IMR-90 (cell line): ENCODE measurements at regions not wholly inside any gene's neighbourhood (a gene's known extent, or its start where the extent isn't known, plus 50 kb on each side); places are given as distances from the start of the nearest gene placed in this dataset.

Source experiments
- ATAC-seq: fragments of 200-7000 bp; cut with Tn5 transposase; 2 replicates; pipeline ENCODE4 v1.9.1; 2020; ENCODE audit warnings: low read depth, mild to moderate bottlenecking, moderate library complexity
- BruUV-seq: library from RNA; stranded (reverse); fragments of 400-500 nt; replicated peaks from 2 replicates; lab custom pipeline; 2021; lab: Mats Ljungman, UMichigan
- CTCF ChIA-PET: fragments of 300-600 bp; formaldehyde crosslinking; extraction: SDS; loops from one replicate; lab custom pipeline; 2021; ENCODE audit warnings: antibody characterized with exemption; lab: Yijun Ruan, JAX
- POLR2A ChIA-PET: fragments of 300-600 bp; sonication (Branson Sonifier 250); formaldehyde crosslinking; loops from one replicate; lab custom pipeline; 2022; ENCODE audit warnings: antibody characterized with exemption; ENCODE audit not compliant: unreplicated experiment; lab: Charles Lee
- DNase-seq: peaks from one replicate; pipeline ENCODE4 v3.0.0; 2013
- H2AFZ ChIP-seq: replicated peaks from 2 replicates; pipeline ENCODE3; 2013; ENCODE audit warnings: low read length, mild to moderate bottlenecking; ENCODE audit not compliant: poor library complexity
- H2AK5ac ChIP-seq: 2 replicates; pipeline ENCODE4 v1.6.1; 2013; ENCODE audit warnings: low read depth, low read length, inconsistent platforms
- H2AK9ac ChIP-seq: replicated peaks from 2 replicates; pipeline ENCODE3; 2013; ENCODE audit warnings: mild to moderate bottlenecking, low read depth, low read length, moderate library complexity; ENCODE audit not compliant: poor library complexity
- H2BK120ac ChIP-seq: 2 replicates; pipeline ENCODE4 v1.6.1; 2013; ENCODE audit warnings: low read depth, low read length, inconsistent platforms
- H2BK15ac ChIP-seq: 3 replicates; pipeline ENCODE4 v1.6.1; 2013; ENCODE audit warnings: low read depth, low read length, inconsistent platforms
- H2BK20ac ChIP-seq: 2 replicates; pipeline ENCODE4 v1.6.1; 2013; ENCODE audit warnings: low read depth, mild to moderate bottlenecking, inconsistent platforms, low read length, moderate library complexity
- H2BK5ac ChIP-seq: 2 replicates; pipeline ENCODE4 v1.6.1; 2013; ENCODE audit warnings: mild to moderate bottlenecking, low read depth, low read length, inconsistent platforms; ENCODE audit not compliant: poor library complexity, severe bottlenecking
- H3K14ac ChIP-seq: replicated peaks from 2 replicates; pipeline ENCODE4 v1.6.1; 2013; ENCODE audit warnings: low read depth, low read length, inconsistent platforms
- H3K18ac ChIP-seq: 2 replicates; pipeline ENCODE4 v1.6.1; 2013; ENCODE audit warnings: low read depth, low read length, control low read depth
- H3K23ac ChIP-seq: 2 replicates; pipeline ENCODE4 v1.6.1; 2013; ENCODE audit warnings: low read depth, low read length, inconsistent platforms
- H3K27ac ChIP-seq: 2 replicates; pipeline ENCODE4 v1.5.1; 2013; ENCODE audit warnings: mild to moderate bottlenecking, control low read depth, low read length; ENCODE audit not compliant: insufficient read depth
- H3K27me3 ChIP-seq: 2 replicates; pipeline ENCODE4 v1.6.1; 2013; ENCODE audit warnings: low read length; ENCODE audit not compliant: control insufficient read depth, insufficient read depth
- H3K36me3 ChIP-seq: 2 replicates; pipeline ENCODE4 v1.6.1; 2013; ENCODE audit warnings: low read length, mixed read lengths; ENCODE audit not compliant: control insufficient read depth, insufficient read depth
- H3K4ac ChIP-seq: 2 replicates; pipeline ENCODE4 v1.6.1; 2013; ENCODE audit warnings: low read depth, low read length, inconsistent platforms
- H3K4me1 ChIP-seq: 2 replicates; pipeline ENCODE4 v1.6.1; 2013; ENCODE audit warnings: low read length, mixed read lengths; ENCODE audit not compliant: control insufficient read depth, insufficient read depth
- H3K4me2 ChIP-seq: 2 replicates; pipeline ENCODE4 v1.6.1; 2013; ENCODE audit warnings: low read depth, mild to moderate bottlenecking, control low read depth, low read length, moderate library complexity
- H3K4me3 ChIP-seq: 2 replicates; pipeline ENCODE4 v1.5.1; 2013; ENCODE audit warnings: low read depth, mild to moderate bottlenecking, control low read depth, low read length, moderate library complexity; ENCODE audit not compliant: insufficient read depth
- H3K56ac ChIP-seq: 2 replicates; pipeline ENCODE4 v1.6.1; 2013; ENCODE audit warnings: low read length, inconsistent platforms; ENCODE audit not compliant: insufficient read depth; ENCODE audit errors: extremely low read depth
- H3K79me1 ChIP-seq, 2 experiments: 2 replicates each; pipeline ENCODE4 v1.6.1; 2013; ENCODE audit warnings: low read length in 2 of 2, inconsistent platforms in 1 of 2, low read depth in 1 of 2
- H3K9ac ChIP-seq: 2 replicates; pipeline ENCODE4 v1.6.1; 2013; ENCODE audit warnings: low read depth, low read length, control low read depth
- H3K9me1 ChIP-seq: 2 replicates; pipeline ENCODE4 v1.6.1; 2013; ENCODE audit warnings: low read length, inconsistent platforms; ENCODE audit not compliant: insufficient read depth
- H3K9me3 ChIP-seq: 2 replicates; pipeline ENCODE4 v1.6.1; 2013; ENCODE audit warnings: low read length; ENCODE audit not compliant: control insufficient read depth, insufficient read depth
- H4K20me1 ChIP-seq: 2 replicates; pipeline ENCODE4 v1.6.1; 2013; ENCODE audit warnings: low read length, inconsistent platforms; ENCODE audit not compliant: insufficient read depth
- H4K5ac ChIP-seq: 2 replicates; pipeline ENCODE4 v1.6.1; 2013; ENCODE audit warnings: mild to moderate bottlenecking, low read depth, low read length, control low read depth
- H4K8ac ChIP-seq, 2 experiments: 2 replicates each; pipeline ENCODE4 v1.6.1; 2013; ENCODE audit warnings: low read depth in 2 of 2, low read length in 2 of 2, control low read depth in 1 of 2, inconsistent platforms in 1 of 2
- H4K91ac ChIP-seq: 2 replicates; pipeline ENCODE4 v1.6.1; 2013; ENCODE audit warnings: low read depth, low read length, inconsistent platforms; ENCODE audit not compliant: insufficient read depth
- BHLHE40 ChIP-seq: fragments of 150-350 bp; IDR thresholded peaks from 2 replicates; pipeline ENCODE4 v1.6.1; 2016; ENCODE audit warnings: mild to moderate bottlenecking, low read depth, low read length
- CEBPB ChIP-seq: IDR thresholded peaks from 2 replicates; pipeline ENCODE4 v1.6.1; 2012; ENCODE audit warnings: low read depth, low read length, improper control_type of control experiment
- CHD1 ChIP-seq: IDR thresholded peaks from 2 replicates; pipeline ENCODE4 v1.6.1; 2012; ENCODE audit warnings: low read depth, low read length, improper control_type of control experiment
- CTCF ChIP-seq: conservative IDR thresholded peaks from 2 replicates; pipeline ENCODE4 v1.5.1; 2012; ENCODE audit warnings: mild to moderate bottlenecking, low read depth, low read length, improper control_type of control experiment
- ELK1 ChIP-seq: fragments of 150-350 bp; IDR thresholded peaks from 2 replicates; pipeline ENCODE4 v1.6.1; 2016; ENCODE audit warnings: low read depth, mild to moderate bottlenecking, low read length, moderate library complexity, borderline replicate concordance
- FOS ChIP-seq: fragments of 150-350 bp; IDR thresholded peaks from 2 replicates; pipeline ENCODE4 v1.6.1; 2016; ENCODE audit warnings: low read depth, low read length
- MAFK ChIP-seq: IDR thresholded peaks from 2 replicates; pipeline ENCODE4 v1.6.1; 2012; ENCODE audit warnings: low read depth, low read length, improper control_type of control experiment
- MAZ ChIP-seq: IDR thresholded peaks from 2 replicates; pipeline ENCODE4 v1.6.1; 2012; ENCODE audit warnings: low read depth, mild to moderate bottlenecking, low read length, improper control_type of control experiment, moderate library complexity, borderline replicate concordance
- MXI1 ChIP-seq: IDR thresholded peaks from 2 replicates; pipeline ENCODE4 v1.6.1; 2012; ENCODE audit warnings: low read depth, mild to moderate bottlenecking, low read length, moderate library complexity, borderline replicate concordance
- NFE2L2 ChIP-seq: fragments of 150-350 bp; IDR thresholded peaks from 2 replicates; pipeline ENCODE4 v1.6.1; 2016; ENCODE audit warnings: low read depth, mild to moderate bottlenecking, low read length
- POLR2A ChIP-seq: IDR thresholded peaks from 2 replicates; pipeline ENCODE4 v1.6.1; 2012; ENCODE audit warnings: mild to moderate bottlenecking, low read depth, low read length
- RAD21 ChIP-seq: IDR thresholded peaks from 2 replicates; pipeline ENCODE4 v1.6.1; 2012; ENCODE audit warnings: low read length, improper control_type of control experiment
- RCOR1 ChIP-seq: IDR thresholded peaks from 2 replicates; pipeline ENCODE4 v1.6.1; 2012; ENCODE audit warnings: mild to moderate bottlenecking, low read length, improper control_type of control experiment; ENCODE audit not compliant: insufficient replicate concordance
- RFX5 ChIP-seq: IDR thresholded peaks from 2 replicates; pipeline ENCODE4 v1.8.0; 2012; ENCODE audit warnings: low read depth, mild to moderate bottlenecking, low read length, moderate library complexity
- SMC3 ChIP-seq: fragments of 150-350 bp; IDR thresholded peaks from 2 replicates; pipeline ENCODE4 v1.6.1; 2016; ENCODE audit warnings: low read depth, mild to moderate bottlenecking, antibody characterized with exemption, low read length, moderate library complexity
- USF2 ChIP-seq: fragments of 150-350 bp; IDR thresholded peaks from 2 replicates; pipeline ENCODE4 v1.6.1; 2017; ENCODE audit warnings: mild to moderate bottlenecking, antibody characterized with exemption, low read length, low read depth
- WGBS, 2 experiments: methylation state at CpG; one replicate each; pipeline versions ENCODE4 v1.1.5 to v1.1.7; 2013; ENCODE audit warnings: missing lambda C conversion rate in 2 of 2; ENCODE audit not compliant: insufficient read length in 1 of 2; ENCODE audit errors: extremely low coverage in 2 of 2; 5-methylcytosine and 5-hydroxymethylcytosine counted together
- dilution Hi-C: fragments of 300-500 bp; cut with HindIII; formaldehyde crosslinking; loops from one replicate; pipeline ENCODE4 v1.14.3; 2018; ENCODE audit warnings: low sequenced_read_pairs; ENCODE audit not compliant: unreplicated experiment
- in situ Hi-C: fragments of 300-500 bp; cut with MboI; formaldehyde crosslinking; loops from 3 replicates; pipeline ENCODE4 v1.14.3; 2019; ENCODE audit warnings: low sequenced_read_pairs, inconsistent platforms, mixed read lengths
- intact Hi-C: fragments of 100-400 bp; cut with micrococcal nuclease; formaldehyde crosslinking; loops from 2 replicates; pipeline ENCODE4 v1.10.0; 2022

GRCh38 chr1:55634516-55634915 is 419.4 kb upstream of the USP24 start:
- intact Hi-C loops = loop anchor here (10.0 kb wide), 1 partner anchor 120 kb away; no protein-coding TSS in a partner anchor
- BruUV-seq = no TSS peak
- DNase-seq (no peak), ATAC-seq (no peak)
- Histone ChIP-seq H2BK5ac (no peak overlapping the region), H3K23ac (no peak overlapping the region), H2BK20ac (peak overlapping the region; percentile 24; the same call in 1 of the 2 replicates), H3K14ac (no peak overlapping the region), H3K79me1 (no peaks in the 10 kb centered on the region), H3K27me3 (no peaks in the 10 kb centered on the region), H3K9ac (no peak overlapping the region), H2AK9ac (no peak overlapping the region), H3K4me3 (no peak overlapping the region), H2AK5ac (peak overlapping the region; percentile 29; the same call in 1 of the 2 replicates), H3K9me1 (0 out of 2 replicates have a peak, but pooled peaks cover 3% of the 10 kb centered on the region), H2BK15ac (peak overlapping the region; percentile 53; the same call in 1 of the 3 replicates), H2BK120ac (no peak overlapping the region; the same call in 1 of the 2 replicates), H4K91ac (no peak overlapping the region), H4K8ac (peak overlapping the region in 1 of 2 experiments; percentile 12; a peak in 1 of 4 replicates), H3K4me1 (peaks cover 15% of the 10 kb centered on the region), H3K9me3 (peaks cover 3% of the 10 kb centered on the region; the same call in 1 of the 2 replicates), H4K5ac (no peak overlapping the region; the same call in 1 of the 2 replicates), H3K36me3 (no peaks in the 10 kb centered on the region), H3K4me2 (no peak overlapping the region), H4K20me1 (no peaks in the 10 kb centered on the region), H2AFZ (no peak overlapping the region), H3K27ac (peak overlapping the region; percentile 3; the same call in 1 of the 2 replicates), H3K56ac (no peak overlapping the region), H3K18ac (peak overlapping the region; percentile 57), H3K4ac (peak overlapping the region; percentile 8; the same call in 1 of the 2 replicates)
- dilution Hi-C loops = no loop called here
- ChIA-PET POLR2A (no interaction called here), CTCF (no interaction called here)
- in situ Hi-C loops = no loop called here
- WGBS, 2 experiments = 100% methylated on average over 1 of the region's 1 CpG; no CpG with 5 or more reads in 1 of the 2 experiments
- no peak for TF ChIP-seq RCOR1
- no peak for TF ChIP-seq NFE2L2
- TF ChIP-seq MXI1 = no peak
- no peak for TF ChIP-seq USF2
- no peak for TF ChIP-seq RAD21
- no peak for TF ChIP-seq BHLHE40
- TF ChIP-seq SMC3 = no peak
- TF ChIP-seq CEBPB = no peak
- TF ChIP-seq ELK1 = no peak
- no peak for TF ChIP-seq CTCF
- TF ChIP-seq CHD1 = no peak
- TF ChIP-seq MAFK = no peak
- TF ChIP-seq RFX5 = no peak
- no peak for TF ChIP-seq MAZ
- no peak for TF ChIP-seq POLR2A
- TF ChIP-seq FOS = no peak
